Heart left ventricle (tissue), 13 donors: ENCODE measurements at regions not wholly inside any gene's neighbourhood (a gene's known extent, or its start where the extent isn't known, plus 50 kb on each side); places are given as distances from the start of the nearest gene placed in this dataset.

Experiments
- POLR2A ChIP-seq, 2 donors: fragments of 450-650 bp; IDR thresholded peaks; one replicate each; pipeline ENCODE4 v1.6.1; 2017; ENCODE audit warnings: antibody characterized with exemption in 2 of 2, mild to moderate bottlenecking in 2 of 2, moderate library complexity in 2 of 2
- TF ChIP-seq, protein P1 (sequence below), 12 donors: fragments of 200-600 bp; sonication (generic) in 4 of 12; IDR thresholded peaks; one replicate each; pipeline versions ENCODE4 v1.5.0 to v1.8.0; 2018 to 2022; ENCODE audit warnings: antibody characterized with exemption in 12 of 12, mild to moderate bottlenecking in 5 of 12
- donor health status: ischemic (EF 13 %, LVEDD 7.1; RV severe dilation, severe dysfunction).
- donor health status: DM: no; HTN: yes; CAD: no.
- donor health status: DM: no; HTN: no; CAD: no.
- donor health status: ischemic (EF 25% LVEDD 6.9; RV normal size, moderate dysfunction).
- donor health status: ischemic (EF 25% LVEDD 5.7; RV mildly dilated, moderate dysfunction).
- donor health status: ischemic (EF 35%, LVEDD 5.7; RV mildly dilated, moderate dysfunction).
- donor health status: nonischemic (EF 11% LVEDD 7.7; RV severe dilation, severe dysfunction).
- donor health status: DM: yes; HTN: yes; CAD: no.
- donor health status: PGD.
- donor health status: ischemic (EF 29% LVEDD 5.4; RV normal size, mild dysfunction).
- donor health status: nonischemic (EF 23%, LVEDD 6.1; RV moderate dilation, normal function).

DNA sequence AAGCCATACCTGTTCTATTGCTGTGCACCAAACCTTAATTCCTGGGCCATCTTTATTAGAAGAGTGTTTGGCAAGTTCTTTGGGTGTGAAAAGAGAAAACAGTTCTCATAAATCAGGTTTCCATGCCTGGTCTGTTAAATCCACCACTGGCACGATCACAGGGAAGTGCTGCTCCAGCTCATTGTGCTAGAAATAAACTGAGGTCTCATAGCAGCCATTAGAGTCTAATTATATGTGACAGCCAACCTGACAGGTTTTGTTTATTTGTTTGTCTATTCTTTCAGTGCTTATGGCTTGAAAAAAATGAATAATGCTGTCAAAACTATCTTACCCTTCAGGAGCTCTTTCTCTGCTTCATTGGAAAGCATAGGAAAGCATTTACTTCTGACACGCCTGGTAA is 147.1 kb upstream of the CNTN6 start:
- TF ChIP-seq POLR2A (IDR thresholded peaks at IDR 0.05) = no peak
- TF ChIP-seq, protein P1, sequence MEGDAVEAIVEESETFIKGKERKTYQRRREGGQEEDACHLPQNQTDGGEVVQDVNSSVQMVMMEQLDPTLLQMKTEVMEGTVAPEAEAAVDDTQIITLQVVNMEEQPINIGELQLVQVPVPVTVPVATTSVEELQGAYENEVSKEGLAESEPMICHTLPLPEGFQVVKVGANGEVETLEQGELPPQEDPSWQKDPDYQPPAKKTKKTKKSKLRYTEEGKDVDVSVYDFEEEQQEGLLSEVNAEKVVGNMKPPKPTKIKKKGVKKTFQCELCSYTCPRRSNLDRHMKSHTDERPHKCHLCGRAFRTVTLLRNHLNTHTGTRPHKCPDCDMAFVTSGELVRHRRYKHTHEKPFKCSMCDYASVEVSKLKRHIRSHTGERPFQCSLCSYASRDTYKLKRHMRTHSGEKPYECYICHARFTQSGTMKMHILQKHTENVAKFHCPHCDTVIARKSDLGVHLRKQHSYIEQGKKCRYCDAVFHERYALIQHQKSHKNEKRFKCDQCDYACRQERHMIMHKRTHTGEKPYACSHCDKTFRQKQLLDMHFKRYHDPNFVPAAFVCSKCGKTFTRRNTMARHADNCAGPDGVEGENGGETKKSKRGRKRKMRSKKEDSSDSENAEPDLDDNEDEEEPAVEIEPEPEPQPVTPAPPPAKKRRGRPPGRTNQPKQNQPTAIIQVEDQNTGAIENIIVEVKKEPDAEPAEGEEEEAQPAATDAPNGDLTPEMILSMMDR (IDR thresholded peaks at IDR 0.05) = no peak
